SH-SY5Y (cell line): ENCODE measurements at regions not wholly inside any gene's neighbourhood (a gene's known extent, or its start where the extent isn't known, plus 50 kb on each side); places are given as distances from the start of the nearest gene placed in this dataset.
A peak's percentile ranks its signal among the peaks of the same experiment; 100 is the strongest.

Experiments
- GATA2 ChIP-seq: IDR thresholded peaks from 2 replicates; pipeline ENCODE4 v1.6.1; 2011; ENCODE audit warnings: mild to moderate bottlenecking, low read depth, low read length
- GATA3 ChIP-seq: IDR thresholded peaks from 2 replicates; pipeline ENCODE4 v1.6.1; 2011; ENCODE audit warnings: low read depth, mild to moderate bottlenecking, low read length, moderate library complexity

DNA sequence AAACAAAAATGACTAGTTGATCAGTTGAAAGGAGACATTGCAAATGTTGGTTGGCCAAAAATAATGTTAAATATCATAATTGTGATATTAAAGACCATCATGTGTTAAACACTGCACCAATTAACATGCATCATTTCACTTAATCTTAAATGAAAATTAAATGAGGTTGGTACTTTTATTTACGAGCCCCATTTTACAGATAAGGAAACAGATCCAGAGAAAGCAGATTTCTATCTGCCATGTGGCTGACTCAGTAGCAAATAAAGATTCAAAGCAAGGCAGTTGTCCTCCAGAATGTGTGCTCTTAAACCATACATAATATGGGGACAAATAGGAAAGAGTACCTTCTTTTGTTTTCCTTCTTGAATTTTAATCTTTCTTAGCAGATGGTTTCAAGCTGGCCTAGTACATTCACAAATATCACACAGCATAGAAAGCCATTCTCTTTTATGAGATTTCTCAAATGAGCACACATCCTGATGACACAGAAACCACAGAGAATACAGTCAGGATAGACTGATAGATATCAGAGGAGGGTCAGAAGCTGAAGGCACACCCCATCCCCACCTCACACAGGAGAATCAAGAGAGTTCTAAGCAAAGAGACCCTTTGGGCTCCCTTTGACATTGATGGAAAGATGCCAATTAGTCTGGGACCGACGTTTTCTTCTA, 647.9 kb upstream of the CAMK1G start:
- TF ChIP-seq GATA2 (peak; percentile 64; the same call in 1 of the 2 replicates), GATA3 (peak; percentile 92)
